Lung microvascular endothelial cell (primary cell): ENCODE measurements at regions not wholly inside any gene's neighbourhood (a gene's known extent, or its start where the extent isn't known, plus 50 kb on each side); places are given as distances from the start of the nearest gene placed in this dataset.

ENCODE experiments used
- DNase-seq, 2 donors: peaks; one replicate each; pipeline versions ENCODE4 v3.0.0 to v3.0.0-alpha.2; 2010; ENCODE audit warnings: low read depth in 2 of 2

- DNase-seq, result no peak
Measured at GRCh38 chr1:114314576-114314975, 160.9 kb upstream of the SYT6 start.

- DNase-seq, result no peak
Measured at GRCh38 chr1:114314098-114314497, 160.4 kb upstream of the SYT6 start.

- peak in 1 of 2 donors; percentile 8 for DNase-seq
Measured at GRCh38 chr1:114310695-114311271, 157.1 kb upstream of the SYT6 start.

- DNase-seq, result no peak
Measured at GRCh38 chr1:114302821-114303220, 149.2 kb upstream of the SYT6 start.

GRCh38 chr1:114299331-114299975 is 145.8 kb upstream of the SYT6 start:
- no peak for DNase-seq

- DNase-seq, result no peak
Measured at GRCh38 chr1:114298008-114298407, 144.3 kb upstream of the SYT6 start.

GRCh38 chr1:114296413-114296812 is 142.7 kb upstream of the SYT6 start:
- DNase-seq, result no peak

- DNase-seq, result no peak
Measured at GRCh38 chr1:114295321-114295720, 141.7 kb upstream of the SYT6 start.

GRCh38 chr1:114292835-114293234 is 139.2 kb upstream of the SYT6 start:
- DNase-seq, result no peak

- no peak for DNase-seq
Measured at GRCh38 chr1:114292194-114292593, 138.5 kb upstream of the SYT6 start.

GRCh38 chr1:114290776-114291175 is 137.1 kb upstream of the SYT6 start:
- no peak for DNase-seq

- DNase-seq, result no peak
Measured at GRCh38 chr1:114290341-114290740, 136.7 kb upstream of the SYT6 start.

GRCh38 chr1:114289824-114290223 is 136.2 kb upstream of the SYT6 start:
- no peak for DNase-seq

- DNase-seq, result no peak
Measured at GRCh38 chr1:114289306-114289705, 135.6 kb upstream of the SYT6 start.

GRCh38 chr1:114286960-114287359 is 133.3 kb upstream of the SYT6 start:
- no peak for DNase-seq

GRCh38 chr1:114286179-114286578 is 132.5 kb upstream of the SYT6 start:
- no peak for DNase-seq

GRCh38 chr1:114282751-114283403 is 129.2 kb upstream of the SYT6 start:
- peak; percentile 89 to 92 for DNase-seq

GRCh38 chr1:114278911-114279310 is 125.2 kb upstream of the SYT6 start:
- no peak for DNase-seq

GRCh38 chr1:114278430-114278829 is 124.8 kb upstream of the SYT6 start:
- DNase-seq, result no peak

- DNase-seq, result no peak
Measured at GRCh38 chr1:114274621-114275317, 121.1 kb upstream of the SYT6 start.

- no peak for DNase-seq
Measured at GRCh38 chr1:114272593-114272992, 118.9 kb upstream of the SYT6 start.

GRCh38 chr1:114270718-114271117 is 117.0 kb upstream of the SYT6 start:
- no peak for DNase-seq

GRCh38 chr1:114270282-114270681 is 116.6 kb upstream of the SYT6 start:
- no peak for DNase-seq
